PC-9 (cell line): ENCODE measurements at regions not wholly inside any gene's neighbourhood (a gene's known extent, or its start where the extent isn't known, plus 50 kb on each side); places are given as distances from the start of the nearest gene placed in this dataset.

Experiments
- CTCF ChIP-seq: fragments of 200-600 bp; sonication (generic); conservative IDR thresholded peaks from 2 replicates; pipeline ENCODE4 v1.6.1; 2017; ENCODE audit warnings: mixed run types, antibody characterized with exemption, mild to moderate bottlenecking, moderate library complexity
- EZH2 ChIP-seq: fragments of 200-600 bp; sonication (generic); IDR thresholded peaks from 2 replicates; pipeline ENCODE4 v1.8.0; 2017; ENCODE audit warnings: antibody characterized with exemption, low read depth

- TF ChIP-seq CTCF (no peak), EZH2 (no peak)
These were observed 880.3 kb upstream of the GRIA3 start for GRCh38 chrX:122303761-122304160.
